Germinal center (tissue), 1 donor: ENCODE measurements at regions not wholly inside any gene's neighbourhood (a gene's known extent, or its start where the extent isn't known, plus 50 kb on each side); places are given as distances from the start of the nearest gene placed in this dataset.

Experiments used
- DNase-seq: peaks from one replicate; pipeline ENCODE4 v3.0.0; 2012; ENCODE audit warnings: mixed read lengths, low spot score

DNA sequence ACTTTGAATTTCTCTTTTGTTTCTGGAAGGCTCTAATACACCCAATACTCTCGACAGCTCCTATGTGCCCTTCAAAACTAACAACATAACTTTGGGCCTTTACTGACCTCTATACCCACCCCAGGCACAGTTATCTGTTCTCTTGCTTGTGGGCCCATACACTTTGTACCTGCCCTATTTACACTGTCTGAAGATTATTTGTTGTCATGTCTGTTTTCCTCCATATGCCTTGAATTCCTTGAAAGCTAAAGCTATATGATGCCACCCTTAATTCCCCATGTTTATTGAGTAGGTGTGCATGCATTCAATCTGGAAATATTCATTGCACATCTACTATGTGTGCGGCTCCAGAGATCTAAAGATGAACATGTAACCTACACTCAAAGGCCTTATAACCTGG is 267.6 kb downstream of the PLPP3 start:
- DNase-seq, result no peak

DNA sequence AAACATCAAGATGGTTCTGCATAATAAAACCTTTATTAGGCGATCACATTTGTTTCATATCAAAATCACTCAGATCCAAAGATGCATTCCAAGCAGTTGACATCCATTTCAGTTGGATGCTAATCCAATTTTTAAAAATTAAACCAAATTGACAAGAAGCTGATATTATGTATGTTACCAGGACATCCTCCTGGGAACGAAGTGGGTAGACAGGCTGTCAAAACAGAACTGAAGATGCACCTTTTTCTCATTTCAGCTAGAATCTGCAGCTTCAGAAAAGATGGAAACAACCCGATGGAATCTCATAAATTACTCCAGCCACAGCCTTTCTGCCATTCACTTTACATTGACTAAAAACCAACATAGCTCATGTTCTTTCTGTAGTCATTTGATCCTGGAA is 268.4 kb downstream of the PLPP3 start:
- DNase-seq, result no peak

- DNase-seq, result no peak
These were observed 270.3 kb downstream of the PLPP3 start for GRCh38 chr1:56309065-56309464.

DNA sequence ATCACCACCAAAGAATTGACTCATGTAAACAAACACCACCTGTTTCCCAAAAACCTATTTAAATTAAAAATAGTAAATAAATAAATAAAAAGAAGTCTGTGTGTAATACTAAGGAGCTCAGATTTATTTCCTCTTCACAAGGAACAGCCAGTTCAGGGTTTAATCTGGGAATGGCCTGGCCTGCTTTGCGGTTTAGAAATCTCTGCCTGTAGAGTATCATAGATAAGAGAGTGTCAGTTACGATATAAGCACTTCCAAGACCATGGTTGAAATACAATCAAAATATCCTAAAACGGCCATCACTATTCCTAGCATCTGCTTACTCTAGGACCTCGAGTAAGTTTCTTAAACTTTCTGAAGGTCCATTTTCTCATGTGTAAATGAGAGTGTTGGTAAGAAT is 274.4 kb downstream of the PLPP3 start:
- DNase-seq, result no peak

DNA sequence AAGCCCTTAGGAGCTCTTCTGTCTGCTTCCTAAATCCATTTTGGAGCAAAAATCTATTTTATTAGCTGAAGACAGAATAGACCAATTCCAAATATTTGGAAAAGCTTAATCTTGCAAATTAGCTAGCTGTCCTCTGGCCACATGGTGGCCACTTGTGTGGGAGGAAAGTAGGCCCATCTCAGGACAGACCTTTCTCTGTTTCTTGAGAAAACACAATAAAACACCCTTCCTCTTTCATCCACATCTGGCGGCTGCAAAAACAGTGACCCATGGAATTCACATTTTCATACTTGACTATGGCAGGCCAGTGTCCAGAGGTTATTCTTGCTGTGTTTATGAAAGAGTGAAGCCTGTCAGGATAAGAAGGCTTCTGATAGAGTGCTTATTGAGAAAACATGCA is 275.6 kb downstream of the PLPP3 start:
- DNase-seq, result no peak

DNA sequence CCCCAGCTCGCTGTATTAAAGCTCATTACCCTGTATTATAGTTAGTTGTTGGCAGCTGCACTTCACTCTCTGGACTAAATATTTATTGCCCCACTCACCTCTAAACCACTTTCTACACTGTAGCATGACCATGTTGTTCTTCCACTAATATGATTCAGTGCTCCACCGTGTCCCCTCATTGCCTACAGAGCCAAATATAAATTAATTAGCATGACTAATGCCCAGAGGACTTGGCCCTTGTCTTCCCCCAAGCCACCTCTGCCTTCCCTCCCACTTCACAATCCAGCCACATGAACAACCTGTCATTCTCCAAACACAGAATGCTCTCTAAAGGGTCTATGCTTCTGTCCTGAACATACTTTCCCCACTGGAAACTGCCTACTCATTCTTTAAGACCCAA is 276.5 kb downstream of the PLPP3 start:
- DNase-seq, result no peak

DNA sequence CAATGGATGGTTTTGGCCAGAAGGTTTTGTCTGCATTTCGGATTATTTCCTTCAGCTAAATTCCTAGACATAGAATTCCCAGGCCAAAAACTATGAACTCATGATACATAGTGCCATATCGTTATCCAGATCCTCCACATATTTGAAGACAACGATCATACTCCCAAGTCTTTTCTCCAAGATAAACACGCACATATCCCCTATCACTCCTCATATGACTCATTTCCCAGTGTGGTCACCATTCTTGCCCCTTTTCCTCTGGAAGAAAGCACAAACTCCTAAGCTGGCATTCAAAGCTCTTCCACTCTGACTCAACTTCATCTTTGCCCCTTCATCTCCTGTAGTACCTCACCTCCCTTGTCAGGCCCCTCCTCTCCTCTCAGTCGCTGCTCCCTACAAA is 277.6 kb downstream of the PLPP3 start:
- DNase-seq, result no peak

- no peak for DNase-seq
These were observed 278.5 kb downstream of the PLPP3 start for GRCh38 chr1:56300836-56301235.

DNA sequence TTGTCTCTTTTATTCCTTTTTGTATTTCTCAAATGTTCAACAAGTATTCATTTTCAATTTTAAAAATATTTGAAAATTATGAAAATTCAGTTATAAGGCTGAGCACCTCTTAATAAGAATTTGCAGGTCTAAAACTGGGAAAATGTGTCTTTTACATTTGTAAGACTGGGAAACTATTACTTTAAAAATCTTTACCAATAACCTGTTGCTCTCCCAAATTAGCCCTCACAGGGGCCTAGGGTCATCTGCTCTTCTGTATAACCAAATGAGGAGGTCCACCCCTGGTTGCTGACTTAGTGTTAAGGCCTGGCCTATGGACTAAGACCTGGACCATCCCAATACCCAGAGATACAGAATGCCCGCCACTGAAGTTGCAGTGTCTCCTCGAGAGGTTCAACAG is 280.5 kb downstream of the PLPP3 start:
- no peak for DNase-seq

- no peak for DNase-seq
These were observed 281.5 kb downstream of the PLPP3 start for GRCh38 chr1:56297904-56298303.

DNA sequence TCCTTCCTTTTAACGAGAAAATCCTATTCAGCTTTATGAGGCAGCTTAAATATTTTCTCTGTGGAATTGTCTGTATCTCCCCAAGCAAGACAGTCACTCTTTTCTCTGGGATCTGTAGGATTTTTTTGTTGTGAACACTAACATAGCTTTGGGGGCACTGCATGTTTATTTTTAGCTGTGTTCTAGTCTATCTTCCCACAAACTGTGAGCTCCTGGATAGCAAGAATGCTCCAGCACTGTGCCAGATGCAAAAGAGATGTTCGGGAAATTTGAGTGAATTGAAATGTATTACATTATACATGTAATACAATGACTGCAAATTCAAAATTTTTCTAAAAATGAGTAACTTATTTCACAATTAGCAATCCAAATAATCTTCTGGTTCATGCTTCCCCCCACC is 282.2 kb downstream of the PLPP3 start:
- DNase-seq, result no peak

DNA sequence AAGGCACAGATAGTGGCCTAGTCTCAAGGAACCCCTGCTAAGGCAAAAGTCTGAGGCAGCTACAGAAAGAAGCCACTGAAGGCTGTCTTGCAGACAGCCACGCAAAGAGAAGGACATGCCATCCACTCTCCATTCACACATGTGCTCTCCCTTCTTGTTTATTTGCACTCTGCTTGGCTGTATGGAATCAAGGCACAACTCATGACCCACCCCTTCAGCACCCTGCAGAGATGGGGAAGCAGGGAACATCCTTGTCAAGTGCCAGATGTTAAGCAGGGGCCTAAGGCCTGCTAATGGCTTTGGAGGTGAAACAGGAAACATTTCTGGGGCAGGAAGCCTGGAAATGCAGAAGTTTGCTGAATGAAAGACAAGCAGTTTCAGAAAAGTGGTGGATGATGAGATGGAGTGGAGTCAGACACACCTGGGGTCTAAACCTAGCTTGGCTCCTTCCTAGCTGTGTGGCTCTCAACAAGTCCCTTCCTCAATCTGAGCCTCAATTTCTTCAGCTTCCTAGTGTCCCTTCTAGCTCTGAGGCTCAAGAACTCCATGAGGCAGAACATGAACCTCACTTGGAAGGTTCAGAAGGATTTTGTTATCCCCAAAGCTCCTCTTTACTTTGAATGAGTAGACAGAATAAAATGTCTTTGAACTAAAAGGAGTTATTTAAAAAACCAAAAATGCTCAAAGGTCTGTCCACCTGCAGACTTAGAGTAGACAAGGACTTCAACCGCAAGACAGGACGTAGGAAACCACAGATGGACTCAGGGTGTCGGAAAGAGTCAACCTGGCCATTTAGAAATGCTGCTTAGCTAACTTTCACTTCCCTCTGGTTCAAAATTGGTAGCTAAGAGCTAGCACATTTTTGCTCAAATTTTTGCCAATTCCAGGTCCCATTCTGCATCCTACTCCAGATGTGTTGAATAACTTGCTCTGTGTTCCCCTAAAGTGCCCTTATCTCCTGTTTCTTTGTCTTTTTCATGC is 283.1 kb downstream of the PLPP3 start:
- DNase-seq, result no peak

DNA sequence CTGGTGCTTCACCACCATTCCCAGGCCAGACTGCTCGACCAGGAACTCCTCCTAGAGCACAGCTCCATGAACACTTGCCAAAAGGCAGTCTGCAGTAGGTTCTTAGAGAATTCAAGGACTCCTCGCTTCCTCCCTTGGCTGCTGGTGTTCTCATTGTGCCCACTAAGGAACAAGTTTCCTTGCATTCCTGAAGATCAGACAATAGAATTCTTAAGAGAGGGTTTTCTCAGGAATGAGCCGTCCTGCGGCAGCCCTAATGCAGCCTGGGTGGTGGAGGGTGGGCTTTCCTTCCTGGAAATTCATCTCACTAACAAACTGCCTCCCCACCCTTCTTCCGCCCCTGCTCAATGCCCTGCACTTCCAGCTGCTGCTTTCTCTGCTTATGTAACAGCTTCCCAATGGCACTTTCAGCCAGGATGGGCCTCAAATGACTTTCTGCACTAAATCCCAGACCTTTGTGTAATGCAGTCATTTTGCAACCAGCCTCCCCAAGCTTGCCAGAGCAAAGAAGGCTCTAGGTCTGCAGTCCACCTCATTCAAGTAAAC is 287.9 kb downstream of the PLPP3 start:
- DNase-seq, result no peak

DNA sequence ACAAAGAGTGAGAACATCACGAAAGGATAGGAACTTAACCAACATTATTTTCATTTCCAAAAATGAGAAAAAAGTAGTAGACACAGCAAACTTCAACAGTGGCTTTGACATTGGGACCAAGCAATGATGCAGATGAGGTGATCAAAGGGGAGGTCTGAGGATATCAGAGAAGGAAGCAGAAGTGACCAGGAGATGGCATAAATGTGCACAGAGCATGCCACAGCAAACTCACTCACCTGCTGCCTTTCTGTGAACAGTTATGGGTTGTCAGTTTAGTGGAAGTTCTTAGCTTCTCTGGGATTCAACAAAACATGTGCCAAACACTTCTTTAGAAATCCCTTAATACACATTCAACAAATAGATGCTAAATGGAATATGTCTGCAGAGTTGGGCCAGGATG is 290.1 kb downstream of the PLPP3 start:
- DNase-seq, result no peak

DNA sequence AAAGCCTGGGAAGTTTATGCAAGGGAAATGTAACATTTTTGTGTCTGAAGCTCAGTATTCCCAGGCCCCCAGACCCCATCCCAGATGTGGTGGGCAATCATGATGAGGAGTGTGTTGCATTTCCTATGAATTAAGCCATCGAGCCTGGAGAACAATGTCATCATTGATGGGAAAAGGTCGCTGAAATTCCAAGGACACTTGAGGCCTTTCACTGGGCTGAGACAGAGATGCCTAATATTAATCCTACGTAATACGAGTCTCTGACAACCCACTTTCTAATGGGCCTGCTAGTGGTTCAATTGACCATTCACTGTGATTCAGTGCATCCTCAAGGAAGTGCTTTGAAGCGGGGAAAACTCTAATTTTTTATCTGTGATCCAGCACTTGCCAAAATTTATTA is 291.6 kb downstream of the PLPP3 start:
- DNase-seq, result no peak

DNA sequence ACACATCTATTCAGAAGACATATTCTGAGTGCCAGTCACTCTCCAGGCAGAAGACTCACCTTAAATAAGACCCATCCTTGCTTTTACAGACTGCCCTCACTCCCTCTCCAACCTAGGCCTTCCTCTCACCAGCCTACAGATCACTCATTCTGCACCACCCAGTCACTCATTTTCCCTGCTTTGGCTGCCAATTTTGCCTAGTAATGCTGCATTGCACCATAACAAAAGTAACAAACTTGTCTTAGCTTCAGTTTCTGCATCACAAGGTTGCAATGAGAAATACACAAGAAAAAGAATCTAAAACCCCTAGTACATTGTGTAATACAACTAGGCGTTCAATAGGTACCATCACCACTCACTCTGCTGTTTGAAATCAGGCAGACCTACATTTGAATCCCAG is 292.4 kb downstream of the PLPP3 start:
- no peak for DNase-seq

DNA sequence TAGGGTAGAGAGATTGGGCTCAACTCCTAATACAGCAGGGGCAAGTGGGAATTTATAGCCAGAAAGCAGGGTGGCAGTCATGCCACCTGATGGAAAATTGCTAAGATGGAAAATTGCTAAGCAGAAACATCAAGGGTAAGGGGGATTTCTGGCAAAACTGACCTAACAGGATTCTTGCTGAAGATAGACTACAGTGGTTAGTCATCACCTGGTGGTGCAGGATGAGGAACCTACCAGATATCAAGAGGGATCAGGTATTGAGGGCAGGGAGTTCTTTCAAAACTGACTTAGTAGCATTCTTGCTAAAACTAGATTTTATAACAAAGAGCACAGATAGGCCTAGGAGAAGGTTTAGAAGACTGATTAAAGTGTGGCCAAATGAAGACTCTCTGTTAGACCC is 292.9 kb downstream of the PLPP3 start:
- no peak for DNase-seq

- DNase-seq, result no peak
These were observed 293.6 kb downstream of the PLPP3 start for GRCh38 chr1:56285554-56286402.

- DNase-seq, result no peak
These were observed 294.4 kb downstream of the PLPP3 start for GRCh38 chr1:56284928-56285327.

GRCh38 chr1:56278061-56278460 is 301.3 kb downstream of the PLPP3 start:
- no peak for DNase-seq

- no peak for DNase-seq
These were observed 310.7 kb downstream of the PLPP3 start for GRCh38 chr1:56268519-56269140.

DNA sequence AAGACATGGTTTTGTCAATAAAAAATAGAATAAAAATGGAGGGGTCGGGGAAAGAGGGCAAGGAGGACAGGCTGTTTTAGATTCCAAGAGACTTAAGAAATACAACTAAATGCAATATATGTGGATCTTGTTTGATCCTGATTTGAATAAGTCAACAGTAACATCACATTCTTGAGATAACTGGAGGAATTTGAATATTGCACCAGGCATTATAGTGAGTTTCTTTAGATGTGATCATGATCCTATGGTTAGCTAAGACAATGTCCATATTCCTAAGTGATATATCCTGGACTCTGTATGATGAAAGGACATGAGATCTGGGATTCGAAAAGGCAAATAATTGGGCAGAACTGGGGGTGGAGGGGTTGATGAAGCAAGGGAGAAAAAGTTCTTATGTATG is 311.8 kb downstream of the PLPP3 start:
- no peak for DNase-seq
